DMS53 (cell line): ENCODE measurements at regions not wholly inside any gene's neighbourhood (a gene's known extent, or its start where the extent isn't known, plus 50 kb on each side); places are given as distances from the start of the nearest gene placed in this dataset.

Experiments used
- DNase-seq: peaks from one replicate; lab custom pipeline; 2025; lab: John Stamatoyannopoulos, UW

GRCh38 chr2:16317211-16317830 lies 348.3 kb downstream of the CYRIA start:
- DNase-seq: no peak

GRCh38 chr2:16316456-16317210 lies 349.0 kb downstream of the CYRIA start:
- DNase-seq: no peak

DNA sequence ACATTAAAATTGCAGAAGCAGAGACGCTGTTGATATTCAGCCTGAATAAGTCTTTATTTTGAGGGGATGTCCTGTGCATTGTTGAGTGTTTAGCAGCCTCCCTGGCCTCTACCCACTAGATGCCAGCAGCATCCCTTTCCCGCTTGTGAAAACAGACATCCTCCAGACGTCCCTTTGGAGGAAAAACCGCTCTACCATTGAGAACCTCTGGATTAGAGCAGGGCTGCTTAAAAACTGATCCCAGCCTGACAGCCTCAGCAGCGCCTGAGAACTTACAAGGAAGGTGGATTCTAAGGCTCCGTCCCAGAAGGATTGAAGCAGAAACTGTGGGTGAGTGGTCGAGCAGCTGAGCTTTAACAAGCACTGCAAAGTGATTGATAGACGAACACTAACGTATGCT lies 349.7 kb downstream of the CYRIA start:
- DNase-seq: no peak

DNA sequence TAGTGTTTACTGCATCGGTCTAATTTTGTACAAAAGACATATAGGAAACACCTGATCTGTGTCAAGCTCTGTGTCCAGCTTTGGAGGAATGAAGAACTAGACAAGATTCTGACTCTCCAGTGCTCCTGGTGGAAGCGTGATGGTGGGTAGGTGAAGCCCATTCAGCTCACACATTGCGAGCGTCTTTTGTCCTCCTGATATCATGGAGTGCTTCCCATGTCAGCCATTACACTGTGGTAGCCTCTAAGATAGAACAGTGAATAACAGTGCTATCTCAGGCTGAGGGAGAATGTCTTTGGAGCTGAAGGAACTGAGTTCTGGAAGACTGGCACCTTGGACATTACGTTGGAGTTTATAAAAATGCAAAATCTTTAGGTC lies 350.2 kb downstream of the CYRIA start:
- DNase-seq: no peak

- no peak for DNase-seq
These were observed 350.8 kb downstream of the CYRIA start for GRCh38 chr2:16314691-16315457.

- no peak for DNase-seq
These were observed 351.6 kb downstream of the CYRIA start for GRCh38 chr2:16314001-16314400.

GRCh38 chr2:16313235-16313975 lies 352.2 kb downstream of the CYRIA start:
- no peak for DNase-seq

DNA sequence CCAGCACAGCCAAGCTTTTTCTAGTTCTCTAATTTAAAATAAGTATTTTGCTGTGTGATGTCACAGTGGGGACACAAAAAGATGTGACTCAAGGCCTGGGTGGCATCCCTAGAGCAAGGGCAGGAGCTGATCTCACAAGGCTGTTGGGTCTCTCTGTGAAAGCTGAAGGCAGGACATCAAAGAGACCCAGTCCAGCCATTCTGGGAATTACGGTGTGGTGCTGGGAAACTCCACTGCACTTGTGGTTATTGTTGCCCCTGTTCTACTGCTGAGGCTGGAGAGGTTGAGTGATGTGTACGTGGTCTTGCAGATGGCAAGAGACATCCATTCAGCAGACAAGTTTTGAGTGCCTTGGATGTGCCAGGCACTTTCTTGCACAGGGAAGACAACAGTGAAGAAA lies 352.9 kb downstream of the CYRIA start:
- DNase-seq: no peak

DNA sequence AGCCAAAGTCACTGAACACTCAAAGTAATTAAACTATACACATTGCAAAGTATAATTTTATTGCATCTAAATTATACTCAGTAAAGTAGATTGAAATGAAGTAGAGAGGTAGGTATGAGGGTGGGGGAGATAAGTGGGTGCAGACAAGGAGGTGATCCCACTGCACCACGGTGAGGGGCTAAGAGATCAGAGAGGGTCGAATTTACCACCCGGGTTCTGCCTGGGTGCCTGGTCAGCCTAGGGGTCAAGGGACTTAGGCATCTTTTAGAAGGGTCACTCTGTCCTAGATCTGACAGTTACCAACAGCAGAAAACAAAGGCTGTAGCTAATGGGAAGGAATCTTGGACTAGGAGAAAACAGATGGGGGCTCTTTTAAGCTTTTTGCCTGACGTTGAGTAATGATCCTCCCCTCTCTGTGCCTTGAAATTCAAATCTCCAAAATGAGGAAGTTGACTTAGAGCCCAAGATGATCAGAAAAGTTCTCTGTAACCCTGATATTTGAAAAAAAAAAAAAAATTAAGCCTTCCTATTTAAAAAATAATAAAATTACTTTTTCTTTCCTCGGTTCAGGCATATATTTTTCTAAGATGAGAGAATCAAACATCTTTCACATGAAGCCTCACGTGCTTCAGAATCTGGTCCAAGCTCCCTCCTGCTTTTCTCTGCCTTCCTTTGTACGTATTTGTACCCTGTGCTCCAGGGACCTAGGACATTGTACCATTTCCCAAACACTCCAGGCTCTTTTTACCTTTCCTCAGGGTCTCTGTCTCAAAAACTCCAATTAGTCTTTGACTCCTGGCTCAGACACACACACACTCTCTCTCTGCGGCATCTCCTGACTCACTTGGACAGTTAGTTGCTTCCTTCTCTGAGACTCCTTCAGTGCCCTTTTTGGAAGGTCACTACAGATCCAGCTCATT lies 353.9 kb downstream of the CYRIA start:
- no peak for DNase-seq

DNA sequence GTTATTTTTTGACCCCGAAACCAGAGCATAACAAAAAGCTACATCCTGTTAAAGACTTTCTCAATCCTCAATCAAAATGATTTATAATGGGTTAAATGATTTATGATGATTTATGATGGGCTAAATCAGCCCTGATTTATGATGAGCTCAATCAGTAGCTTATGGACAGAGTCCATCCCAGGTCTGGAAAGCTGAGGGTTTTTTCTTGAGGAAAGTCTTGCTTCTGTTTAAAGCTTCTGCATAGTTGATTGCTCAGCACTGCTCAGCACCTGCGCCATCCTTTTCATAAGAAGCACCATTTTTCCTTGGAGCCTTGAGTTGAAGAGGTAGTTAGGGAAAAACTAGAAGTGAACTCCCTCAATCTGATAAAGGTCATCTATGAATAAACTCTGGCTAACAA lies 356.8 kb downstream of the CYRIA start:
- DNase-seq: no peak

GRCh38 chr2:16304876-16305590 lies 360.6 kb downstream of the CYRIA start:
- DNase-seq: no peak

GRCh38 chr2:16303761-16304160 lies 361.9 kb downstream of the CYRIA start:
- no peak for DNase-seq

- no peak for DNase-seq
These were observed 362.4 kb downstream of the CYRIA start for GRCh38 chr2:16303273-16303577.

GRCh38 chr2:16302431-16303272 lies 362.3 kb downstream of the MYCN start:
- no peak for DNase-seq

DNA sequence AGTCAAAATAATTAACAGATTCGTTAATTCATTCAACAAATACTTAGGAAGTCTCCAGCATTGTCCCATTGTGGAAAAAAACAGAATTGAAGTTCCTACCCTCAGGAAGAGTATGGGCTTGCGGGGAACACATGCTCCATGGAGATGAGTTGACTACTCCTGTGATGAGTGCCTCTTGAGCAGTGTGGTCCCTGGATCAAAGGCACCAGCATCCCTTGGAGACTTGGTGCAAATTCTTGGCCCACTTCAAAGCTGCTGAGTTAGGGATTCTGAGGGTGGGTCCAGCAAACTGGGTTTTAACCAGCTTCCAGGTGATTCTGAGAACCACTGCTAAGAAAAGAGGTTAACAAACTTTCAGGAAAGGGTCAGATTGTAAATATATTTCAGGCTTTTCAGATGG lies 361.6 kb downstream of the MYCN start:
- DNase-seq: no peak

DNA sequence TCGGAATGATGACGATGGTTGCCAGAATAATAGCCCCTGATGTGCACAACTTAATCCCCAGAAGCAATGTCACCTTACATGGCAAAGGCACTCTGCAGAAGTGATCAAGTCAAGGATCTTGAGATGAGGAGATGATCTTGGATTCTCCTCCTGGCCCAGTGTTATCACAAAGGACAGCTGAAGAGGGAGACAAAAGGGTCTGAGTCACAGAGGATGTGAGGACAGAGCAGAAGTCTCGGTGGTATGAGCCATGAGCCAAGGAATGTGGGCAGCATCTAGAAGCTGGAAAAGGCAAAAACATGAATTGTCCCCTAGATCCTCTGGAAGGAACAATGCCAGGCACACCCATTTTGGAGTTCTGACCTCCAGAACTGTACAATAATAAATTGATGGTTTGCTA lies 358.5 kb downstream of the MYCN start:
- DNase-seq: no peak

DNA sequence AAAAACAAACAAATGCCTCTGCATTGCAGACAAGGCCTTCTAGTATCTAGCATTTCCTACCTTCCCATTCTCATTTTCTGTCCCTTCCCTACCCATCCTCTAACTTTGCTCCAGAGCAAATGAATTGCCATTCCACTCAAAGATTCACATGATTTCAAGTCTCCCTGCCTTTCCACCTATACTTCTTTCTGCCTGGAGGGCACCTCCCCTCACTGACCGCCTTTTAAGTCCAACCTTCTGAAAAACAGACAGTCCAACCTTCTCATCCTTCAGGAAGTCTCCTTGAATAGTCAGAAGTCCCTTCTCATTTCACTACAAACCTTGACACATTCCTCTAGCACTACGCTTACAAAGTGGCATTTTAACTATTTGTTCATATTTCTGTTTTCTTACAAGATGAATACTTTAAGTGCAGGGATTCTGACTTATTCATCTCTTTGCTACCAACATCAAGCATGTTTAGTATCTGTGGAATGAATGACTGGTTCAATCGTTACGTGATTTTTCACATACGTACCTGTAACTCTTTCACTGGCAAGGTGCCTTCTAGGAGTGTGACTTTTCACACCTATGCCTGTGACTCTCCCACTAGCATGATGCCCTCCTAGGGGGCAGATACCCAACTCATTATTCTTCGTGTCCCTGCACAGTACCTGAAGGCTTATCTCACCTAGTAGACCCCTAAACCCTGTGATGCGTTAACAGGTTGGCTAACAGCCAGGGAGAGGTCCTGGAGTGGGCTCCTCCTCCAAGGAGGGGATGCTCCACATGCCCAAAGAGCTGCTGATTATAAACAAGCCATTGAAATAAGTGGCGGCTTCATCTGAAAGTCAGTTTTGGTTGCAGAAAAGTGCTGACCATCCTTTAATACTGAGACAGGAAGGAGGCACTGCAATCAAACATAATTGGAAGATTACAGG lies 356.2 kb downstream of the MYCN start:
- no peak for DNase-seq

DNA sequence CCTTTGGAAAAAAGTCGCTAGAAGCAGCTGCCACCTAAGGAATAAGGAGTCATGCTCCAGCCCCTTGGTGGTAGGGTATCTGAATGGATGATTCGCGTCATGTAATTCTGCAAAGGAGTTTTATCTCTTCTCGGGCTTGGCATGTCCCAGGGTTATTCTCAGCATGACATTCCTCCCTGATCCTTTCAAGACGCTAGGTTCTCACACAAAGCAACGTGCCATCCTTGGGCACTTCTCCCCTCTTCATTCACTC lies 355.6 kb downstream of the MYCN start:
- DNase-seq: no peak

DNA sequence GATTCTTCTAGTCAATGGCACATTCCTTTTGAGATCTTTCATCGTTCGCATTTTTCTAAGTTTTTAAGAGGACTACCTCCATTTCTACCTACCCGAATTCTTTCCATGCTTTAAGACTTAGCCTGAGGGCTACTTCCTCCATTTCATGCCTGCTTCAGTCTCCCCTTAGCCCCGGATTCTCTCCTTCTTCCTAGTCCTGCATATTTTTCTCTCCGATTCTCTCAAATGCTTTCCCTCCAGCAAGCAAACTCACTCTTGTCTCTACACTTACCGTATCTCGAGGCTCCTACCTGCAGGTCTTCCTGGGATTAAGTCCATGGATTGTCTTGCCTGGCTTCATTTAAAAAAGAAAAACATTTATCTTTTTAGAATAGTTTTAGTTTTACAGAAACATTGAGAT lies 354.4 kb downstream of the MYCN start:
- DNase-seq: no peak
